Calu3 (cell line): ENCODE measurements at regions not wholly inside any gene's neighbourhood (a gene's known extent, or its start where the extent isn't known, plus 50 kb on each side); places are given as distances from the start of the nearest gene placed in this dataset.

ENCODE experiments used
- BruUV-seq: library from RNA; stranded (reverse); fragments of 400-500 nt; replicated peaks from 2 replicates; lab custom pipeline; 2021; lab: Mats Ljungman, UMichigan
- CTCF ChIA-PET: fragments of 300-600 bp; sonication (Branson Sonifier 250); formaldehyde crosslinking; loops from one replicate; lab custom pipeline; 2022; ENCODE audit warnings: antibody characterized with exemption; lab: Charles Lee
- DNase-seq: peaks from one replicate; pipeline ENCODE4 v3.0.0; 2022
- H3K27ac Mint-ChIP-seq: one replicate; pipeline ENCODE4 v1.8.0; 2022; ENCODE audit warnings: mixed read lengths; ENCODE audit not compliant: unreplicated experiment
- H3K27me3 Mint-ChIP-seq: one replicate; pipeline ENCODE4 v1.8.0; 2022; ENCODE audit warnings: mixed read lengths; ENCODE audit not compliant: unreplicated experiment
- H3K36me3 Mint-ChIP-seq: one replicate; pipeline ENCODE4 v1.8.0; 2022; ENCODE audit warnings: mild to moderate bottlenecking, moderate library complexity, mixed read lengths; ENCODE audit not compliant: insufficient read depth, unreplicated experiment
- H3K4me1 Mint-ChIP-seq: one replicate; pipeline ENCODE4 v1.8.0; 2022; ENCODE audit warnings: mild to moderate bottlenecking, low read depth, mixed read lengths; ENCODE audit not compliant: unreplicated experiment
- H3K4me3 Mint-ChIP-seq: one replicate; pipeline ENCODE4 v1.8.0; 2022; ENCODE audit warnings: mild to moderate bottlenecking, low read depth, moderate library complexity, mixed read lengths; ENCODE audit not compliant: unreplicated experiment
- H3K9me3 Mint-ChIP-seq: one replicate; pipeline ENCODE4 v1.8.0; 2022; ENCODE audit warnings: low read depth, mixed read lengths; ENCODE audit not compliant: unreplicated experiment
- CTCF ChIP-seq: fragments of 200-600 bp; IDR thresholded peaks from one replicate; pipeline ENCODE4 v1.8.0; 2022; ENCODE audit warnings: antibody characterized with exemption; ENCODE audit not compliant: unreplicated experiment
- intact Hi-C: fragments of 100-400 bp; cut with micrococcal nuclease; formaldehyde crosslinking; loops from one replicate; pipeline ENCODE4 v1.10.0; 2022; ENCODE audit not compliant: unreplicated experiment

GRCh38 chr3:124174910-124175874, 183.3 kb upstream of the ROPN1 start:
- Mint-ChIP-seq H3K36me3 (no peaks in the 10 kb centered on the region), H3K9me3 (no peaks in the 10 kb centered on the region), H3K27me3 (no peaks in the 10 kb centered on the region), H3K4me3 (no peak overlapping the region), H3K27ac (no peak overlapping the region), H3K4me1 (peaks cover 28% of the 10 kb centered on the region)
- DNase-seq, result no peak
- BruUV-seq, result no TSS peak
- CTCF ChIA-PET, result interaction anchor here (0.9 kb wide), 1 partner anchor 10 kb away, joined by 3 read pairs; no protein-coding TSS in a partner anchor
- intact Hi-C loops, result no loop called here
- TF ChIP-seq CTCF, result no peak

GRCh38 chr3:124177071-124177470, 185.1 kb upstream of the ROPN1 start:
- H3K27ac Mint-ChIP-seq, result no peak overlapping the region
- no peaks in the 10 kb centered on the region for H3K27me3 Mint-ChIP-seq
- H3K4me3 Mint-ChIP-seq, result no peak overlapping the region
- no peaks in the 10 kb centered on the region for H3K9me3 Mint-ChIP-seq
- TF ChIP-seq CTCF, result no peak
- H3K36me3 Mint-ChIP-seq, result no peaks in the 10 kb centered on the region
- intact Hi-C loops, result no loop called here
- BruUV-seq, result no TSS peak
- H3K4me1 Mint-ChIP-seq, result peaks cover 16% of the 10 kb centered on the region
- DNase-seq, result no peak
- CTCF ChIA-PET, result no interaction called here

GRCh38 chr3:124178531-124178930, 186.6 kb upstream of the ROPN1 start:
- TF ChIP-seq CTCF, result no peak
- no TSS peak for BruUV-seq
- H3K36me3 Mint-ChIP-seq, result no peaks in the 10 kb centered on the region
- CTCF ChIA-PET, result interaction anchor here (1.4 kb wide), 1 partner anchor 8 kb away, joined by 3 read pairs; no protein-coding TSS in a partner anchor
- no peaks in the 10 kb centered on the region for H3K27me3 Mint-ChIP-seq
- intact Hi-C loops, result no loop called here
- H3K4me1 Mint-ChIP-seq, result peaks cover under 1% of the 10 kb centered on the region
- H3K9me3 Mint-ChIP-seq, result no peaks in the 10 kb centered on the region
- DNase-seq, result no peak
- H3K4me3 Mint-ChIP-seq, result no peak overlapping the region
- H3K27ac Mint-ChIP-seq, result no peak overlapping the region

GRCh38 chr3:124200407-124200806, 208.5 kb upstream of the ROPN1 start:
- Mint-ChIP-seq H3K4me1 (no peaks in the 10 kb centered on the region), H3K4me3 (no peak overlapping the region), H3K36me3 (no peaks in the 10 kb centered on the region), H3K27ac (no peak overlapping the region), H3K27me3 (peaks cover 89% of the 10 kb centered on the region), H3K9me3 (no peaks in the 10 kb centered on the region)
- no TSS peak for BruUV-seq
- no peak for DNase-seq
- CTCF ChIA-PET, result no interaction called here
- TF ChIP-seq CTCF, result no peak
- intact Hi-C loops, result no loop called here
